Brain microvascular endothelial cell (primary cell): ENCODE measurements at regions not wholly inside any gene's neighbourhood (a gene's known extent, or its start where the extent isn't known, plus 50 kb on each side); places are given as distances from the start of the nearest gene placed in this dataset.

ENCODE experiments used
- DNase-seq: peaks from one replicate; pipeline ENCODE4 v3.0.0-alpha.2; 2020
- H3K27ac ChIP-seq: fragments of 250-450 bp; sonication (Bioruptor Pico); 2 replicates; pipeline ENCODE4 v1.5.1; 2020; ENCODE audit warnings: mild to moderate bottlenecking, moderate library complexity
- H3K27me3 ChIP-seq: fragments of 250-450 bp; sonication (Bioruptor Pico); replicated peaks from 2 replicates; pipeline ENCODE4 v1.5.1; 2020; ENCODE audit warnings: mild to moderate bottlenecking
- H3K36me3 ChIP-seq: fragments of 250-450 bp; sonication (Bioruptor Pico); replicated peaks from 2 replicates; pipeline ENCODE4 v1.5.1; 2020; ENCODE audit warnings: mild to moderate bottlenecking
- H3K4me3 ChIP-seq: 2 replicates; pipeline ENCODE4 v1.5.1; 2011; ENCODE audit warnings: low read depth, mild to moderate bottlenecking, control low read depth, low read length, moderate library complexity
- in situ Hi-C: cut with HindIII; loops from 2 replicates; pipeline ENCODE4 v1.10.0; 2017; ENCODE audit warnings: low sequenced_read_pairs, low pct_ligation_motif_present
- TF ChIP-seq, protein P1 (sequence below): IDR thresholded peaks from 2 replicates; pipeline ENCODE4 v1.5.1; 2011; ENCODE audit warnings: low read depth, mild to moderate bottlenecking, moderate library complexity, low read length, control low read depth, inconsistent platforms; ENCODE audit errors: missing control alignments

DNA sequence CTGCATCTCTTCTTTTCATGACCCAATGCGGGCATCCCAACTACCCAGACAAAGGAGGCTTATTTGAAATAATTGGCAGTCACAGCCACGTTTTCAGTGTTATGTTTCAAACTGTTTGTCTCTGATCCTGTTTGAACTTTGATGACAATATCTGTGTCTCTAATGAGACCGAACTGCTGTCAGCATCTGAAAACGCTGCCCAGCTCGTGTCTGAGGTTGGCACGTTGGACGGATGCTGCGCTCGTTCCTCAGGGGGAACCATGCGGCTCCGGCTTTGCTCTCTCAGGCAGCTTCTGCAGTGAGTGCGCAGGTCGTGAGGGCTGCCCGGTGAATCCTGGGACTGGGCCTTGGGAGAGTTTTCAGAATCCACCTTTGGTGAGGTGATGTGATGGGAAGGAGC is 58.4 kb upstream of the SORBS2 start:
- in situ Hi-C loops = no loop called here
- Histone ChIP-seq H3K27me3 (no peaks in the 10 kb centered on the region), H3K36me3 (no peaks in the 10 kb centered on the region), H3K4me3 (no peak overlapping the region), H3K27ac (no peak overlapping the region)
- TF ChIP-seq, protein P1, sequence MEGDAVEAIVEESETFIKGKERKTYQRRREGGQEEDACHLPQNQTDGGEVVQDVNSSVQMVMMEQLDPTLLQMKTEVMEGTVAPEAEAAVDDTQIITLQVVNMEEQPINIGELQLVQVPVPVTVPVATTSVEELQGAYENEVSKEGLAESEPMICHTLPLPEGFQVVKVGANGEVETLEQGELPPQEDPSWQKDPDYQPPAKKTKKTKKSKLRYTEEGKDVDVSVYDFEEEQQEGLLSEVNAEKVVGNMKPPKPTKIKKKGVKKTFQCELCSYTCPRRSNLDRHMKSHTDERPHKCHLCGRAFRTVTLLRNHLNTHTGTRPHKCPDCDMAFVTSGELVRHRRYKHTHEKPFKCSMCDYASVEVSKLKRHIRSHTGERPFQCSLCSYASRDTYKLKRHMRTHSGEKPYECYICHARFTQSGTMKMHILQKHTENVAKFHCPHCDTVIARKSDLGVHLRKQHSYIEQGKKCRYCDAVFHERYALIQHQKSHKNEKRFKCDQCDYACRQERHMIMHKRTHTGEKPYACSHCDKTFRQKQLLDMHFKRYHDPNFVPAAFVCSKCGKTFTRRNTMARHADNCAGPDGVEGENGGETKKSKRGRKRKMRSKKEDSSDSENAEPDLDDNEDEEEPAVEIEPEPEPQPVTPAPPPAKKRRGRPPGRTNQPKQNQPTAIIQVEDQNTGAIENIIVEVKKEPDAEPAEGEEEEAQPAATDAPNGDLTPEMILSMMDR = no peak
- no peak for DNase-seq

DNA sequence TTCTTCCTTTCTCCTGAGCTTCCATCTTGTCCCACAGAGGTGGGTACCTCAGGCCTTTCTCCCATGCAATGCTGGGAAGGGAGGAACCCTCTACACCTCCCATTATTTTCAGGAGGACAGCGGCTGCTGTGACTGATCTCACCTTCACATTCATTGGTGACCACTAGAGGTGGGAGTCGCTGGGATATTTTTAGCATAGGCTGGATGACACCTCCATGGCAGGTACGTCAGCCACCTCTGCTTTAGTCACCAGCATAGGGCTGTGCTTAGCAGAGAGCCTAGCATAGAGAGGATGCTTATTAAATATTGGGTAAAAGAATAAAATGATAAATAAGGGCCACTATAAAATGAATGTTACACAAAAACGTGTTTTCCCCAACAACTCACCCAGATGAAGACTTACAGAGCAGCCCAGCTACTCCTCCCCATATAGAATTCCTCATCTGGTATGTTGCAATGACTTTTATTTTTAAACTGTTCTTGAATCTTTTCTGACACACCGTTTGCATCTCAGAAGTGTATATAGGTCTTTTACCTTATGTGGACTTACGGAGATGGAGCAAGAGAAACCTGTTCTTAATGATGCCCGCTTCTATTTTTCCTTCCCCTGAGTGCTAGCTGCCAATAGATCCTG is 60.9 kb upstream of the SORBS2 start:
- TF ChIP-seq, protein P1 = no peak
- Histone ChIP-seq H3K36me3 (no peaks in the 10 kb centered on the region), H3K27ac (no peak overlapping the region), H3K27me3 (no peaks in the 10 kb centered on the region), H3K4me3 (no peak overlapping the region)
- in situ Hi-C loops = no loop called here
- DNase-seq = no peak

DNA sequence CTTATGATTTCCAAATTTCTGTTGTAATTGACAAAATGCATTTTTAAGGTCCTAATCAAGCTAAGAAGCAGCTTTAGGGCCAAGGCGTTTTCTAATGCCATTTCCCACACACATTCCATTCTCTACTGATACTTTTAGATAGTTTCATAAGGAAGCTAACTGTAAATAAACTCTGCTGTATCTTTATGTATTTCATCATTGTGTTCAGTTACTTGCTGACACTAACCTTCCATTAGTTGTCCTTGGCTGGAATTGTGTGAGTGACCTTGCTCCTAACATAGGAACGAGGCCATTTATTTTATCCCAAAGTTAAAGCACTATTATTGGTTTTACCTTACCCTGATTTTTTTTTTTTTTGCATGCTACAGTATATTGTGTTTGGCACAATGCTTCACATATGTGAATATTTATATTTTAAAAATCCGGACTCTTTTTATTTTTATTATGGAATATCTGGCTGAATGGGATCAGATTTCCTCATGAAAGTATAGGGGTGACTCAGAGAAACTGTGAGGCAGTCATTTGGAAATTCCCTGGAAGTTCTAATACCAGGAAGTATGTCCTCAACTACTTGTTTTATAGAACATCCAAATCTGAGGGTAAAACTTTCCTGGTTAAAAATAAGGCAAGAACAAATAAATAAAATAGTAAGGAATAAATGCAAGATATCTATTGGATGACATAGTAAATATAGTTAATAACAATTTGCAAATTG is 62.7 kb upstream of the SORBS2 start:
- TF ChIP-seq, protein P1 = no peak
- in situ Hi-C loops = no loop called here
- Histone ChIP-seq H3K27ac (peak overlapping the region; percentile 65), H3K27me3 (no peaks in the 10 kb centered on the region), H3K36me3 (no peaks in the 10 kb centered on the region), H3K4me3 (no peak overlapping the region)
- peak; percentile 39 for DNase-seq

DNA sequence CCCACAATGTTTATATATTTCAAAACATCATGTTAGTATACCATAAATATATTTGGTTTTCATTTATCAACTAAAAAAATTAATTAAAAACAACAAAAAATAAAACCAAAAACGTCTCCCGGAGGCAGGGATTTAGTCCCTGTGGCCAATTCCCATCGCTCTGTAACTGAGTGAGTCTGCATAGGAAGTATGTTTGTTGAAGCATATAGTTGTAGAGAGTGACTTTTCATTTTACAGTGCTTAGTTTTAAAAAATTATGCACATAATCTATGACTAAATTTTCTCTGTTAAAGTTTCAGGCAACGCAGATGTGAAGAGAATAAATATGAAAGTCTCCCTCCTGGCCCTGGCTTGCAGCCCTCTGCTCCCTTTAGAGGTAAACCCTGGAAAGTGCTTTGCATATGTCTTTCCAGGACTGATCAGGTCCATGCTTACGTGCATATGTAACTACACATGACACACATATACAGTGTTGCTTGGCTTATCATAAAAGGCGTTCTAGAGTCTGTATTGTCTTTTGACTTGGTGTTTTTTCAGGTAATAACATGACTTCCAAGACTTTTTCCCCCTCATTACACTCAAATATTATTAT is 63.4 kb upstream of the SORBS2 start:
- in situ Hi-C loops = no loop called here
- H3K4me3 ChIP-seq = no peak overlapping the region
- H3K27me3 ChIP-seq = no peaks in the 10 kb centered on the region
- peak overlapping the region; percentile 65 for H3K27ac ChIP-seq
- no peak for DNase-seq
- TF ChIP-seq, protein P1 = no peak
- no peaks in the 10 kb centered on the region for H3K36me3 ChIP-seq

DNA sequence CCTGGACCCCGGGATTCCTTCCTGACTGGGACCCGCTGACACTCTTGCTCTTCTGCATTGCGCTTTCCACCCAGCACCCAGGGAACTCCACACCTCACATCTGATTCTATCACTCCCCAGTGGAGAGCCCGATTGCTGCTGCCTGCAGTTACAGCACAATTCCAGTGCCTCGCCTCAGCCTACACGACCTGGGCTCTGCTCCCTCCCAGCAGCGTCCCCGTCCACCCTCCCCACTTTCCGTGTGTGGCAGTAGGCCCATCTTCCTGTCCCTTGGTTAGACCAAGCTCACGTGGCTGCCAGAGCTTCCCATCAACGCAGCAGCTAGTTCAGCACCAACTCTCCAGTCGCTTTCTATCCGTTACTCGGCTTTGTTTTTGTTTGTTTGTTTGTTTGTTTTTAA is 66.6 kb upstream of the SORBS2 start:
- no peak for DNase-seq
- in situ Hi-C loops = no loop called here
- no peaks in the 10 kb centered on the region for H3K36me3 ChIP-seq
- H3K4me3 ChIP-seq = no peak overlapping the region
- no peak overlapping the region for H3K27ac ChIP-seq
- TF ChIP-seq, protein P1 = no peak
- no peaks in the 10 kb centered on the region for H3K27me3 ChIP-seq
